Sigmoid colon (tissue), 4 donors: ENCODE measurements at regions not wholly inside any gene's neighbourhood (a gene's known extent, or its start where the extent isn't known, plus 50 kb on each side); places are given as distances from the start of the nearest gene placed in this dataset.

Experiments
- CTCF ChIP-seq, 4 experiments: fragments of 450-650 bp in 3 of 4; fragments of 200-600 bp in 1 of 4; IDR thresholded peaks; one replicate each; pipeline ENCODE4 v1.5.1; 2016 to 2019; ENCODE audit warnings: antibody characterized with exemption in 4 of 4, mild to moderate bottlenecking in 3 of 4, moderate library complexity in 2 of 4
- EP300 ChIP-seq, 4 donors: sonication (generic); formaldehyde crosslinking; IDR thresholded peaks; one replicate each; pipeline ENCODE4 v1.6.1; 2017; ENCODE audit warnings: antibody characterized with exemption in 4 of 4
- POLR2A ChIP-seq, 2 donors: fragments of 450-650 bp; IDR thresholded peaks; one replicate each; pipeline ENCODE4 v1.6.1; 2016; ENCODE audit warnings: antibody characterized with exemption in 2 of 2, mild to moderate bottlenecking in 2 of 2, moderate library complexity in 2 of 2
- POLR2AphosphoS5 ChIP-seq, 4 donors: sonication (generic); formaldehyde crosslinking; IDR thresholded peaks; one replicate each; pipeline ENCODE4 v1.6.1; 2017; ENCODE audit warnings: antibody characterized with exemption in 4 of 4

- TF ChIP-seq CTCF (IDR thresholded peaks at IDR 0.05) (no peak), POLR2A (IDR thresholded peaks at IDR 0.05) (no peak), EP300 (IDR thresholded peaks at IDR 0.05) (no peak), POLR2AphosphoS5 (IDR thresholded peaks at IDR 0.05) (no peak)
Observed at GRCh38 chr1:163574119-163574518, 252.4 kb downstream of the NUF2 start.
